ENCODE measurements at regions not wholly inside any gene's neighbourhood (a gene's known extent, or its start where the extent isn't known, plus 50 kb on each side); places are given as distances from the start of the nearest gene placed in this dataset.

DNA sequence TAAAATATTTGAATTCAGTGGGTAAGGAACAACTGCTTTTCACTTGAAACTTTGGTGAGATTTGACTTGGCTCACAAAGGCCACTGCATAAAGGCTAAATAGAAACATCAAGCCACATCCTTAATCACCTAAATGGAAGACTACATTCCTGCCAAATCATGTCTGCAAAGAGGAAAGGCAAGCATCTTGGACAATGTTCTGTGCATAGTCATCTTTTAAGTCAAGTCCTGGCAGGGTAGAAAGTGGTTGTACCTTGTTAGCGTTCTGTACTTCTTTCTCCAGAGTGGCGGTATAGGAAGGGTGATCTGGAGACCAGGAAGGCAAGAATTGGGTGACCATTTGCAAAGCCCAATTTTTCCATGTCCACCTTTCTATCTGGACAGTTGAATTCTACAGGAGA lies 121.4 kb upstream of the SLC14A2 start:
- in situ Hi-C loops (cut with HindIII; ENCODE audit: low sequenced_read_pairs), result no loop called here
- no peak for DNase-seq (ENCODE audit: low spot score)

DNA sequence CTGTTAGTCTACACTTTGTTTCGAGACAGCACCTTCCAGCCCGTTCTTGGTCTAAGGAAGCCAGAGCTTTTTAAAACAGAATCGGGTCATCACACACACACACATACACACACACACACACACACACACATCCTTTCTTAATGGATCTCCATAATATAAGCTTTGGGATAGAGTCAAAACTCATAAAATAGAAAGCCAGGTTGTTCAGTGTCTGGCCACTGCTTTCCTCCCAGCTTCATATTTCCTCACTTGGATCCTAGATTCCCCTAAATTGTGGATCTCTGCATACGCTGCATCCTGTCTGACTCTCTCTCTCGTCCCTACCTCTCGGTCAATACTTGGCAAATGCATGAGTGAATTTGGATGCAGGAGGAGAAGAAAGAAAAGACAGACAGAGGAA lies 120.5 kb upstream of the SLC14A2 start:
- in situ Hi-C loops (cut with HindIII; ENCODE audit: low sequenced_read_pairs), result no loop called here

DNA sequence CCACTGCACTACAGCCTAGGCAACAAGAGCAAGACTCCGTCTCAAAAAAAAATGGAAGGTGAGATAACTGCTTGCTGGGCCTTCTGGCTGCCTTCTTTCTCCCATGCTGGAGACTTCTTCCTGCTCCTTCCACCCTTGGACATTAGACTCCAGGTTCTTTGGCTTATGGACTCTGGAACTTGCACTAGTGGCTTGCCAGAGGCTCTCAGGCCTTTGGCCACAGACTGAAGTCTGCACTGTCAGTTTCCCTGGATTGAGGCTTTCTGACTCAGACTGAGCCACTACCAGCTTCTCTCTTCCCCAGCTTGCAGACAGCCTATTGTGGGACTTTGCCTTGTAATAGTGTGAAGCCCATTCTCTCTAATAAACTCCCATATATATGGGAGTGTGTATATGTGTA lies 118.5 kb upstream of the SLC14A2 start:
- no peak for DNase-seq (ENCODE audit: low spot score)
- in situ Hi-C loops (cut with HindIII; ENCODE audit: low sequenced_read_pairs), result no loop called here

More for the DNA sequence above, 120.5 kb upstream of the SLC14A2 start:
- DNase-seq (ENCODE audit: low spot score), result no peak

GRCh38 chr18:45497595-45498286 lies 117.5 kb upstream of the SLC14A2 start:
- in situ Hi-C loops (cut with HindIII; ENCODE audit: low sequenced_read_pairs), result no loop called here
- no peak for DNase-seq (ENCODE audit: low spot score)

DNA sequence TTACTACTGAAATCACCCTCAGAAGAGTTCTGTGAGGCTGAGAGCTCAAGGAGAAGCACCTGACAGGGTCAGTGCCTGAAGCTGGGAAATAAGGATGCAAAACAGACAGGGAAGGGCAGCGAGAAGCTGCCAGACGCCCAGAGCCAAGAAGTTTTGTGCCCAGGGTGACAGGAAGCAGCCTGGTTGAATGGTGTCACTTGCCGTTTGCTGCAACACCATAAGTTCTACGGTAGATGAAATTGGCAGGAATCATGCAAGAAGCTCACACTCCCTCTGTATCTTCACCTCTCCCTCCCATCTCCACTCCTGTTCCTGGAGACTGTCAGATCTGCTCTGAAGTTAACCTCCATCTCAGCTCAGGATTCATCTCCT lies 117.0 kb upstream of the SLC14A2 start:
- in situ Hi-C loops (cut with HindIII; ENCODE audit: low sequenced_read_pairs), result no loop called here
- no peak for DNase-seq (ENCODE audit: low spot score)

GRCh38 chr18:45503990-45504389 lies 111.3 kb upstream of the SLC14A2 start:
- in situ Hi-C loops (cut with HindIII; ENCODE audit: low sequenced_read_pairs), result no loop called here
- no peak for DNase-seq (ENCODE audit: low spot score)

DNA sequence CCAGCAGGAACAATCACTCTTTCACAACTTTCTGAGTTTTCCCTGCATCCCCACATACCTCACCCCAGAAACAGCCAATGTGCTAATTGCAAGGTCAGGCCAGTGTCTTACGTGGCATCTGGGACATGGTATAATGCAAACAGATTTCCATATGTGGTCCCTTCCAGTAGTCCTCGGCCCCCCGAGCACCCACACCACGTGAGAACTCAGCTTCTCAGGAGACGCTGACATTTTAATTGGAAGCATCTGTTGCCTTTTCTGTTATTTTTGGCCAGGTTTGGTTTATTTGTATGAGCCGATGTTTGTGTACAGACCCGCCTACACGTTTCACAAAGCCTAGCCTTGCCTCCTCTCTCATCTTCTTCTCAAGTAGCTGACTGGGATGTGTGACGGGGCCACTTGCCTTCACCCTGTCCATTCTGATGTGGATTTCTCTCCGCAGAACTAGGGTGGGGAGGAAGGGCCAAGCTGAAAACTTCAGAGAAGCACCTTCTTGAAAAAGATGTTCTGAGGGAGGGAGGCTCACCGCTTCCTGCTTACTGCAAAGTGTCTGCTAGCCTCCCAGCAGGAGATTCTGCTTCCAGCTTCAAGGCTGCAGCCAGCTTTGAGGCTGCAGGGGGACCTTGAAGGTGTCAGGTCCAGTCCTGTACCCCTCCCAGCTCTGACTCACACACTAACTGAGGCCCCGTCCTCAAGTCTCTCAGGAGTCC lies 109.6 kb upstream of the SLC14A2 start:
- in situ Hi-C loops (cut with HindIII; ENCODE audit: low sequenced_read_pairs), result no loop called here
- DNase-seq (ENCODE audit: low spot score), result no peak

- in situ Hi-C loops (cut with HindIII; ENCODE audit: low sequenced_read_pairs), result no loop called here
- no peak for DNase-seq (ENCODE audit: low spot score)
Observed at GRCh38 chr18:45506951-45507350, 108.3 kb upstream of the SLC14A2 start.

DNA sequence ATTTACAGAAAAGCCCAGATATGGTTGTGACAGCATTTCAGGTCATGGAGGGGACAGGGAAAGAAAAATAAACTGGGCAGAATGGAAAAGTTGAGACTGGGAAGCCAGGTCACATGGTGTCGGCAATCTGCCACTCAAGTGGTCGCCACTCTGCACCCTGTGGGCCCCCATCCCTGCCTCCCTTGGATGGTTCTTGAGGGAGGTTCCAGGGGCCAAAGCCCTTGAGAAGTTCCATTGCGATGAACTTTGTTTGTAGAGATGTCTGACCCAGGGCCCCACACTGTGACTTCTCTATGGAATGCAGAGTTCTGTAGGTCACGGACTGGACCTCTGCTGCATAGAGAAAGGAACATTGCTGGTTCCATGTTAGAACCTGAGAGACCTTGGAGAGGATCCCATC lies 105.7 kb upstream of the SLC14A2 start:
- in situ Hi-C loops (cut with HindIII; ENCODE audit: low sequenced_read_pairs), result no loop called here
- no peak for DNase-seq (ENCODE audit: low spot score)

DNA sequence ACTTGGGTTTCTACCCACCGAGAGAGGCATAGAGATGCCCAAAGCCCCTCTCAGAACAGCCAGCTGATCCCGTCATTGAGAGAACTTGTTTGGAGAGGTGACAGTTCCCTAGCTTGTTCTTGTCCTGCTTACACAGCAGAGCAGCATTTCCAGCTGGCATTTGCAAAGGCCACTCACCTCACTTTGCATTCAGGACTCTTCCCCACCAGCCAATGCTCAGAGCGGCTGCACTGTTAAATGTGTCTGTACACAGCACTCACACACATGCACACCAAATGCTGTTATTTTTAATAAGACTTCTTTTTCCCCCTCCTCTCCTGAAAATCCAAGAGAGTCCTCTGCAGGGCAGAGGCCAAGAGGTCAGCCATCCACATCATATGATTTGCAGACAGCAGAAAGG lies 104.6 kb upstream of the SLC14A2 start:
- in situ Hi-C loops (cut with HindIII; ENCODE audit: low sequenced_read_pairs), result no loop called here
- DNase-seq (ENCODE audit: low spot score), result no peak

- in situ Hi-C loops (cut with HindIII; ENCODE audit: low sequenced_read_pairs), result no loop called here
- DNase-seq (ENCODE audit: low spot score), result no peak
Observed at GRCh38 chr18:45512363-45512953, 102.8 kb upstream of the SLC14A2 start.

GRCh38 chr18:45517181-45517741 lies 98.0 kb upstream of the SLC14A2 start:
- DNase-seq (ENCODE audit: low spot score), result no peak
- in situ Hi-C loops (cut with HindIII; ENCODE audit: low sequenced_read_pairs), result no loop called here

DNA sequence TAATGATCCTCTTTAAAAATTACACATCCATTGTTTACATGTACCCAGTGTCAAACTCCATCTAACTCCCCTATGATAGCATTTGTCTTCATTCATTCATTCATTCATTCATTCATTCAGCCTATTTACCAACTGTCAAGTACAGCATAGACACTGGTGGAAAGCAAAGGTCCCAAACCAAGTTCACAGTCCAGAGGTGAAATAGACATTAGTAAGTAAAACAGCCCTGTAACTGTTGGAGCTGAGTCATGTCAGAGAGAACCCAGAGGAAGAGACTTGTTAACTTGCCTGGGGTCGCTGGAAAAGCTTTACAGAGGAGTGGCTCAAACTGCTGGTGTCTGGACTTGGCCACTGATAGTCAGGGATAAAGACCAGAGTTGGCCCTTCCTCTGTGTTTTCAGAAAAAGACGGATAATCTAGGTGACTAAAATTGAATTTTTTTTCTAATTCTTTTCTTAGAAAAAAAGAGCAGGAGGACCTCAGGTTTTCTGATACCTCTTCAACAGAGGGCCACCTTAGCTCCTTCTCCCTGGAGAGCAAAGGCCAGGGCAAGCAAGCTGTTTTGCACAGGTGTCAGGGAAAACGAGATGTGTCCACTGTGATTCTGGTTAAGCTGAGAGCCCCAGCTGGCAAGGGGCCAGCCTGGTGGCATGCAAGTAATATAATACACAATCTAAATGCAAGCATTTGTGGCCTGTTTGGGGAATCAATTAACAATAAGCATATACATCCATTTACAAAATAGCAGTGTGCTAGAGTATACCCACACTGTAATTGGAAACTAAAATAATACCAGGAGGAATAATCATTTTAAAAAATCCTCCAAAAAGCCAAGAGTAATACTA lies 96.7 kb upstream of the SLC14A2 start:
- in situ Hi-C loops (cut with HindIII; ENCODE audit: low sequenced_read_pairs), result no loop called here
- no peak for DNase-seq (ENCODE audit: low spot score)

GRCh38 chr18:45519411-45520280 lies 95.6 kb upstream of the SLC14A2 start:
- DNase-seq (ENCODE audit: low spot score), result no peak
- in situ Hi-C loops (cut with HindIII; ENCODE audit: low sequenced_read_pairs), result no loop called here

DNA sequence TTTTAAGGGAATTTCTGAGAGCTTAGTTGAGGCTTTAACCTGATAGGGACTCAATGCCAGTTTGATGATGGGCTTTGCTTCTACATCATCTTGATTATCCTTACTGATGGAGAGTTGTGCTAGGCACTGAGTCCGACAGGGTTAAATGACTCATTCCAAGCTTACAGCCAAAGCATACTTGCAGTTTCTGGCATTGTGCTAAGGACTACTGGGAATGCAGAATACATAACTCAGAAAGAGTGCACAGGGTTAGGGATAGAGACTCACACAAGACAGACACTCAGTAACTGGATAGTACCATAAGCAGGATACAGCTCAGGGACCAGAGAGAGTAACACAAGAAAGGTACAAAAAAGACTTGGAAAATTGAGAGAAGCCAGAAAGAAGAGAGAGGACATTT lies 94.1 kb upstream of the SLC14A2 start:
- in situ Hi-C loops (cut with HindIII; ENCODE audit: low sequenced_read_pairs), result no loop called here
- DNase-seq (ENCODE audit: low spot score), result no peak

DNA sequence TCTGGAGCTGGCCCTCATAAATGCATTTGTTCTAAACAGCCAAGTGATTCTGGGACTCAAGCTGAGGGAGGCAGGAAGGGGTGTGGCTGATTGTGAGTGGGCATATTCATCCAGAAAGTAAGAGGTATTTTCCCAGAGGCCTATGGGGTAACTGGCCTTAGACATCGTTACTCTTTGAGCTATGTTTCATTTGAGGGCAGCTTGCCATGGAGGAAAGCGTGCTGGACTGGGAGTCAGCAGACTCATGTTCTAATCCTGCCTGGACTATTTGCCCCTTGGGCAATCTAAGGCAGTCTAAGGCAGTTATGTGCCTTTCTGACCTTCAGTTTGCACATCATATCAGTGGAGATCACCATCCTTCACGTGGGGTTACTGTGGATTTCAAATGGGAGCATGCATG lies 93.5 kb upstream of the SLC14A2 start:
- DNase-seq (ENCODE audit: low spot score), result no peak
- in situ Hi-C loops (cut with HindIII; ENCODE audit: low sequenced_read_pairs), result no loop called here

DNA sequence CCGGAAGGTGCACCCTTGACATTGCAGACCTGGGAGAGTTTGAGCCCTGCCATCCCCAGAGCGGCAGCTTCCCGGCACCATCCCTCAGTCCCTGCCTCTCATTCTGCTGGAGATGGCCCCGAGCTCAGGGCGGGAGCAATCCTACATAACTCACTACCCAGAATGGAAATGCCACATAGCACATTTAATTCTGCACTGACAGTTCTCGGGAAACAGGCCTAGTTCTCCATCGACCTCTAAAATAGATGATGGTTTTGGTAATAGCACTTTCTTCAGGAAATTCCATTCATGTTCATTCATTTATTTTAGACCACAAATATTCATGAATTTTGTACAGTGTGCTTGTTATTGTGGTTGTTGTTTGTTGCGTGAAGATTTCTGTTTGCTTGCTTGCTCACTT lies 92.9 kb upstream of the SLC14A2 start:
- DNase-seq (ENCODE audit: low spot score), result no peak
- in situ Hi-C loops (cut with HindIII; ENCODE audit: low sequenced_read_pairs), result no loop called here

DNA sequence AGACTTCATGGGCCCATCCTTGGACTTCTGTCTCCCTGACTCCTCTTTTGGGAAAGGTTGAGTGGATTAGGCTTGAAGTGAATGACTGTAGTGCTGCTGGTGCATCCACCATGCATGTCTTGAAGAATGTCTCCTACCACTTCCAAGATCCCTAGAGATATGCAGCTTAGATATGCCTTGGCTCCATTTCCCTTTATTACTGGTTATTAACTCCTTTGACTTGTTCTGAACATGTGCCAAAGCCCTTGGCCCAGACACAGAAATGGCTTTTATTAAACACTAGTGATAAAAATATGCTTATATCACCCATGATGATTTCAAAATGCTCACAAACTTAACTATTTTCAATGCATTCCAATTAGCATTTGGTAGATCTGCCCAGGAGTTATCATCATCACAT lies 90.0 kb upstream of the SLC14A2 start:
- DNase-seq (ENCODE audit: low spot score), result no peak
- in situ Hi-C loops (cut with HindIII; ENCODE audit: low sequenced_read_pairs), result no loop called here
